Anterior cingulate cortex (tissue), 58 donors: ENCODE measurements at regions not wholly inside any gene's neighbourhood (a gene's known extent, or its start where the extent isn't known, plus 50 kb on each side); places are given as distances from the start of the nearest gene placed in this dataset.
A peak's percentile ranks its signal among the peaks of the same experiment; 100 is the strongest.

Source experiments
- DNase-seq, 58 donors: peaks; one replicate each; lab custom pipeline; 2025; lab: John Stamatoyannopoulos, UW

DNA sequence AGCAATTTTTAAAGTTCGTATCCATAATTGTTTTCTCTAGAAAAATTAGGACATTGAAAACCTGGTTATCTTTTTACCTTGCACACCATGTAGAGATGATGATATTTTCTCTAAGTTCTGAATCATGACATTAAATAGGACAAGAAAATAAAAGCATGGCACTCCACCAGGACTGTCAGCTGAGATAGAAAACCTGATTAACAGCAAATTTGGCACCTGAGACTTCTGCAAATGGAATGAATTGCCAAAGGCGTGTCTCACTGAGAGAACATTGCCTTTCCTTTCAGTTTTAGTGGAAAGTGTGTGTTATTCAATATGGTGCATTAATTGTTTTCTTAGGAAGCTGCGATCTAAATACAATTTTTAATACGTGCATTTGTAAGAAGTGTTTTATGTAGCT is 164.7 kb downstream of the LRRC30 start:
- DNase-seq, result no peak

- DNase-seq, result no peak
Observed at GRCh38 chr18:7413906-7414305, 153.2 kb upstream of the PTPRM start.

DNA sequence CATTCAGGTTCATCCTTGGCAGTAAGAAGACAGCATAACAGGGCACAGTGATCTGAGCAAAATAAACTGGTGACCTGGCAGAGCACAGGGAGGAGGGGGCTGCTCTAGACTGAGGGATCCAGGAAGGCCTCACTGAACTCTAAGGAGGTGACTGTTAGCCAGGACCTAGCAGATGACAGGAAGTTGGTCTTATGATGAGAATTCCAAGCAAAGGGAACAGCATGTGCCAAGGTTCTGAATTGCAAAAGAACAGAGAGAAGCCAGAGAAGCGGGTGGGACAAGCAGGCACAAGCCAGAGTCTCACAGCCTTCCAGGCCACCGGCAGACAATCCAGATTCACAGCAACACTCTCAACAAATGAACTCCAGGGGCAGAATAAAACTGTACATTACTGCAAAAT is 152.7 kb upstream of the PTPRM start:
- DNase-seq, result no peak

DNA sequence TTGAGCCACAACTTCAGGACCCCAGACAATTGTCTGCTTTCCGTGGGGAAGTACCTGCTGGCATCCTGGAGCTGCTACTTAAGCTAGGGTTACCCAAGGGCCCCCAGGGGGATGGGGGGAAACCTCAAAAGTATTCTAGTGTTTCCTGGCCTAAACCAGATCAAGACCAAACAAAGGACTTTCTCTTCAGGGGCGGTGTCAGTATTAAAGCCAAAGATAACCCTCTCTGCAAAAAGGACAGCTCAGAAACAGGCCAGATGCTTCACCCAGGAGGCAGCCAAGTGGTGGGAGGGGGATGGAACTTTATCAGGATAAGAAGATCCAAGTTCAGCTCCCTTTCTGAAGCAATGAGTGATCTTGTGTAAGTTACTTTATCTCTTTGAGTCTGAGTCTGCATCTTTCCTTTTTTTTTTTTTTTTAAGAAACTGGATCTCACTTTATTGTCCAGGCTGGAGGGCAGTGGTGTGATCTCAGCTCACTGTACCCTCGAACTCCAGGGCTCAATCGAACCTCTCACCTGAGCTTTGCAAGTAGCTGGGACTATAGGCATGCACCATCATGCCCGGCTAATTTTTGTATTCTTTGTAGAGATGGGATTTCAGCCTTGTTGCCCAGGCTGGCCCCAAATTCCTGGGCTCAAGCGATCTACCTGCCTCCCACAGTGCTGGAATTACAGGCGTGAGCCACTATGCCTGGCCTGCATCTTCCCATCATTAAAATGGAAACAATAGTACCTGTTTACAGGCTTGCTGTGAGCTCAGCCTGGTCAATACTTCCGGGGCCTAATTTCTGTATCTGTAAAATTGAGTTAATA is 151.8 kb upstream of the PTPRM start:
- DNase-seq, result no peak

- DNase-seq, result no peak
Observed at GRCh38 chr18:7417727-7418126, 149.4 kb upstream of the PTPRM start.

DNA sequence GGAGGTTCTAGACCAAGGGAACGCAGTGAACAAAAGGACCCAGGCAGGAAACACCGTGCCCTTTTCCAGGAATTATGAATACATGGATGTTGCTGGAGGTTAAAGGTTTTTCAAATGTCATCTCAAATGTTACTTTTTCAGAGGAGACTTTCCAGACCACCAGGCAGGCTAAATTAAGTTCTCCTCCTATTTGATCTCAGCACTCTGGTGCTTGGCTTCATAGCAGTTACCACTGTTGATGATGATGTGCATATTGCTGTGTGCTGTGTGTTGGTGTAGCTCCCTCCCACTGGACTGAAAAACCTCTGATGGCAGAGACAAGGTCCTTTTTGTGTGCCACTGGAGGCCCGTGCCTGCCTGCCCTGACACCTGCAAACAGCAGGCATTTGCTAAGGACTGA is 137.3 kb upstream of the PTPRM start:
- no peak for DNase-seq

GRCh38 chr18:7436166-7436565 is 130.9 kb upstream of the PTPRM start:
- DNase-seq, result no peak

GRCh38 chr18:7437870-7438269 is 129.2 kb upstream of the PTPRM start:
- no peak for DNase-seq

DNA sequence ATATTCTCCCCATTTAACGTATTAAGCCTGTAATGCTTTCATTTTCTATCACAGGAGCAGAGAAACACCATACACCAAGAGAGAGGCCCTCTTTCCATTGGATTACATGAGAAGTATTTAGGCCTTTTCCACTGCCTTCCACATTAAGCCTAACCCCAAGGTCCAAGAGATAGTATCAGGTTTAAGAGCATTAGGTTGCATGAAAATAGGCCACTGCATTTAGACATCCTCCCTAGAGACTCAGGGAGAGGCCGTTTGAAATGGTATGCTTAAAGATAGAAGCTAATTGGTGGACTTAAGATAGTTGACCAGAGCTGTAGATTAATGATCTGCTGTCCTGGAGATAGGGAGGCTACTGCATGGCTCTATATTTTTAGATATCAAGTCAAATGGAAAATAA is 128.5 kb upstream of the PTPRM start:
- no peak for DNase-seq

- DNase-seq, result no peak
Observed at GRCh38 chr18:7447318-7448028, 119.6 kb upstream of the PTPRM start.

DNA sequence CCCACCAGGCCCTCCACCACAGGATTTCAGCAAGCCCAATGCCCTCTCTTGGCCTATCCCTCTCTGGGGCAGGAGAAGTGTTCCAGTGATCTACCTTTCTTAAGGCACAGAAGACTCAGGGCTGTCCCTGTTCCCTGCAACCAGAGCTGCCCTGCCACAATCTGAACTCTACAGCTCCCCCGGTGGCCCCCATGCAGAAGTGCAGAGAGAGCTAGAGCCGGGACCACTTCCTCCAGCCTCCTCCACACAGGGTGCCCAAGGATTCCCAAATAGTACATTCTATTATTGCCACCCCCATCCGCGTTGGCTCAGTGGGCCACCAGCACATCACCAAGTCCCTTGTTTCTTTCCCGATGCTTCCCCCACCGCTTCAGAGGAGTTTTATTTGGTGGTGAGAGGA is 114.8 kb upstream of the PTPRM start:
- DNase-seq, result peak in 6 of 58 donors; percentile 3 to 15 (median 9)

- DNase-seq, result no peak
Observed at GRCh38 chr18:7454429-7454828, 112.7 kb upstream of the PTPRM start.

GRCh38 chr18:7456376-7456775 is 110.7 kb upstream of the PTPRM start:
- DNase-seq, result no peak

GRCh38 chr18:7457262-7457661 is 109.9 kb upstream of the PTPRM start:
- DNase-seq, result no peak

DNA sequence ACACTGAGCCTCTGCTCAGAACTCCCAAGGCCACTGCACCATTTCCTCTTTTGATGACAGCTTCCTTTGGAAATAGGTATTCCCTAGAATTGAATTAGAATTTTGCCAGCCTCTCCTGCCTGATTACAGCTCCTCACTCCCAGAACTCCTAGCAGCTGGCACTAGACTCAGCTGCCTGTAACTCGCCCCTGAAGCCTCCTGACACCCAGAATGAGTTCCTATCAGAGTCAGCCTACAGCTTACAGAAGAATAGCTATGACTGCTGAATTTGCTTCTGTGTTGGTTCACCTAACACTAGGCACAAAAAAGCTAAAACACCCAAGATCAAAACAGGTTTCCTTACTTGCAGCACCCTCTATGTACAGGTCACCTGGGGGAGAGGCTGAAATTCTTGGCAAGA is 108.2 kb upstream of the PTPRM start:
- no peak for DNase-seq

GRCh38 chr18:7459851-7460770 is 107.0 kb upstream of the PTPRM start:
- peak in 23 of 58 donors; percentile 8 to 83 (median 34) for DNase-seq

GRCh38 chr18:7464245-7464966 is 102.7 kb upstream of the PTPRM start:
- no peak for DNase-seq

DNA sequence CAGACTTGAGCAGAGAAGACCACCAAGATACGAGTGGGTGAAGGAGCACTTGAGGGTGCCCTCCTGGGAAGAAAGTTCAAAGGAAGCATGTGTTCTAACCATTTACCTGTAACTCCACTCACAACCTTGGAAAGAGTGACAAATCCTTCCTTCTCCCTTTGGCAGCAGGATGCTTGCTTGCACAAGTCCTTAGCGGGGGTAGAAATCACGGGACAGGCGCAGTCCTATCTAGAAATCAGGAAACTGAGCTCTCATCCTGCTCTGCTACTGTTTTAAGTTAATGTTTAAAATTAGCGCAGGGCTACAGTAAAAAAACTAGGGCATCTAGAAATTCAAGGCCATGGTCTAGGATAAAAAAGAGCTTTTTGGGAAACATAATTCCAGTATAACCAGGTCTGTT is 100.9 kb upstream of the PTPRM start:
- no peak for DNase-seq

DNA sequence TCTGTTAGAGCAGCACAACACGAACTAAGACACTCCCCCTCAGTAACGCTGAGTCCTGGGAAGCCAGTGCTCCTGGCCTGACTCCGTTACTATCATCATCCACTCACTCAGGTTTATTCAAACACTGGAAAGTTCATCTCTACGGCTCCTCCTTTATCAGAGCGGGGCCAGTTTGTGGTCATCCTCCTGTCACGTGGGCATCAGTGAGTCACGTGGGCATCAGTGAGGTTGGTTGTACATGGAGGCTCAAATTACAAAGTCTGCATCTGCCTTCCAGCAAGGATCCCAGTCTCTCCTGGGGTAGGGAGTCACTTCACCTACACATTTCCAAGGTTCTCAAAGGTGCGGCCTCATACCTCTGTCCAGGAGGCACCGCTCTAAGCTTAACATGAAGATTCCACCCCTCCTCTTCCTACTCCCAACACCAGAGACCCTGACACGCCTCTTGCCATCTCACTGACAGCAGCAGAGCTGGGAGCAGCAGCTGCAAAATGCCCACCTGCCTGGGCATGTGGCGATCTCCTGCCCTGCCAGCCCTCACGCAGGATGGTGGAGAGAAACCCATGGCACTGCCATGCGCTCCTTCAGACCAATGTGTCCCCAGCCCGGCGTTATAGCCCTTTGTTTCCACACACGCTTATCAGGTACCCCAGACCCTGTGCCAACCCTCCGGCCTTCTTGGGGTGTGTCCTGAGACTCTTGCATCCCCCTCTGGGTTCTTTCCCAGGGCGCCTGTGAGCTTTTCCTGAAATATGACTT is 99.2 kb upstream of the PTPRM start:
- no peak for DNase-seq

- no peak for DNase-seq
Observed at GRCh38 chr18:7470101-7470500, 97.0 kb upstream of the PTPRM start.
